GM23338 (cell line): ENCODE measurements at regions not wholly inside any gene's neighbourhood (a gene's known extent, or its start where the extent isn't known, plus 50 kb on each side); places are given as distances from the start of the nearest gene placed in this dataset.

Experiments used
- ATAC-seq: fragments of 200-7000 bp; cut with Tn5 transposase; 3 replicates; pipeline ENCODE4 v1.9.1; 2020
- DNase-seq: peaks from one replicate; pipeline ENCODE4 v3.0.0-alpha.2; 2015; ENCODE audit warnings: low spot score
- H2AFZ ChIP-seq: fragments of 200-600 bp; sonication (generic); 2 replicates; pipeline ENCODE4 v1.8.0; 2016; ENCODE audit warnings: antibody characterized with exemption, mild to moderate bottlenecking, moderate library complexity
- H3F3A ChIP-seq: fragments of 200-600 bp; sonication (generic); replicated peaks from 2 replicates; pipeline ENCODE4 v1.8.0; 2017; ENCODE audit warnings: antibody characterized with exemption, mixed run types, low read depth
- H3K27ac ChIP-seq: fragments of 200-600 bp; sonication (generic); 2 replicates; pipeline ENCODE4 v1.6.1; 2016; ENCODE audit warnings: low read depth
- H3K27me3 ChIP-seq: fragments of 200-600 bp; sonication (generic); 2 replicates; pipeline ENCODE4 v1.8.0; 2016; ENCODE audit warnings: mild to moderate bottlenecking, mixed run types, moderate library complexity; ENCODE audit not compliant: insufficient read depth
- H3K36me3 ChIP-seq: fragments of 200-600 bp; sonication (generic); 2 replicates; pipeline ENCODE4 v1.8.0; 2016; ENCODE audit warnings: mild to moderate bottlenecking; ENCODE audit not compliant: insufficient read depth
- H3K4me1 ChIP-seq: fragments of 200-600 bp; sonication (generic); 2 replicates; pipeline ENCODE4 v1.8.0; 2016; ENCODE audit warnings: mild to moderate bottlenecking, moderate library complexity; ENCODE audit not compliant: insufficient read depth
- H3K4me2 ChIP-seq: fragments of 200-600 bp; sonication (generic); 2 replicates; pipeline ENCODE4 v1.7.1; 2017; ENCODE audit warnings: mixed run types
- H3K4me3 ChIP-seq: fragments of 200-600 bp; sonication (generic); 2 replicates; pipeline ENCODE4 v1.6.1; 2016; ENCODE audit warnings: mixed run types
- H3K79me2 ChIP-seq: fragments of 200-600 bp; sonication (generic); replicated peaks from 2 replicates; pipeline ENCODE4 v1.8.0; 2017; ENCODE audit warnings: mild to moderate bottlenecking; ENCODE audit not compliant: insufficient read depth
- H3K9me2 ChIP-seq: fragments of 200-600 bp; sonication (generic); 2 replicates; pipeline ENCODE4 v1.8.0; 2017; ENCODE audit not compliant: insufficient read depth
- H4K20me1 ChIP-seq: fragments of 200-600 bp; sonication (generic); replicated peaks from 2 replicates; pipeline ENCODE4 v1.8.0; 2017; ENCODE audit warnings: mild to moderate bottlenecking; ENCODE audit not compliant: insufficient read depth
- H3K27ac Mint-ChIP-seq: 2 replicates; pipeline ENCODE4 v1.8.0; 2020; ENCODE audit warnings: inconsistent platforms, mild to moderate bottlenecking, moderate library complexity, mixed read lengths
- H3K27me3 Mint-ChIP-seq: 3 replicates; pipeline ENCODE4 v1.8.0; 2022; ENCODE audit warnings: low read depth, mild to moderate bottlenecking, moderate library complexity, mixed read lengths, inconsistent platforms; ENCODE audit not compliant: insufficient read depth, poor library complexity
- H3K36me3 Mint-ChIP-seq: 3 replicates; pipeline ENCODE4 v1.8.0; 2021; ENCODE audit warnings: low read depth, mild to moderate bottlenecking, inconsistent platforms, moderate library complexity, mixed read lengths
- H3K4me1 Mint-ChIP-seq: 3 replicates; pipeline ENCODE4 v1.8.0; 2020; ENCODE audit warnings: mild to moderate bottlenecking, inconsistent platforms, mixed read lengths
- H3K4me3 Mint-ChIP-seq: 3 replicates; pipeline ENCODE4 v1.8.0; 2021; ENCODE audit warnings: moderate library complexity, mild to moderate bottlenecking, inconsistent platforms, mixed read lengths
- H3K9me3 Mint-ChIP-seq: 3 replicates; pipeline ENCODE4 v1.8.0; 2020; ENCODE audit warnings: moderate library complexity, mild to moderate bottlenecking, inconsistent platforms, mixed read lengths
- CREB1 ChIP-seq: fragments of 250-450 bp; sonication (Bioruptor Pico); IDR thresholded peaks from 2 replicates; pipeline ENCODE4 v1.5.0; 2020; ENCODE audit warnings: low read depth, mild to moderate bottlenecking, moderate library complexity
- ETS1 ChIP-seq: IDR thresholded peaks from 2 replicates; pipeline ENCODE4 v1.6.1; 2016; ENCODE audit warnings: antibody characterized with exemption
- EZH2phosphoT487 ChIP-seq: fragments of 200-600 bp; sonication (generic); IDR thresholded peaks from one replicate; pipeline ENCODE4 v1.8.1; 2018; ENCODE audit warnings: antibody characterized with exemption; ENCODE audit not compliant: unreplicated experiment
- JUNB ChIP-seq: IDR thresholded peaks from one replicate; pipeline ENCODE4 v1.6.1; 2016; ENCODE audit warnings: antibody characterized with exemption; ENCODE audit not compliant: unreplicated experiment
- NANOG ChIP-seq: IDR thresholded peaks from 2 replicates; pipeline ENCODE4 v1.6.1; 2016; ENCODE audit warnings: antibody characterized with exemption, borderline replicate concordance
- POLR2AphosphoS5 ChIP-seq: IDR thresholded peaks from 2 replicates; pipeline ENCODE4 v1.6.1; 2016; ENCODE audit warnings: antibody characterized with exemption, low read depth
- REST ChIP-seq: IDR thresholded peaks from one replicate; pipeline ENCODE4 v1.6.1; 2018; ENCODE audit warnings: antibody characterized with exemption; ENCODE audit not compliant: unreplicated experiment
- ZNF114 ChIP-seq: fragments of 250-450 bp; sonication (Bioruptor Pico); IDR thresholded peaks from 2 replicates; pipeline ENCODE4 v1.5.0; 2020; ENCODE audit warnings: mild to moderate bottlenecking, moderate library complexity
- ZNF331 ChIP-seq: fragments of 250-450 bp; sonication (Bioruptor Pico); IDR thresholded peaks from 2 replicates; pipeline ENCODE4 v1.5.0; 2020; ENCODE audit warnings: low read depth, mild to moderate bottlenecking, moderate library complexity
- TF ChIP-seq, protein P1 (sequence below), 2 experiments: fragments of 200-600 bp in 1 of 2; sonication (generic) in 1 of 2; conservative IDR thresholded peaks; 2 replicates each; pipeline versions ENCODE4 v1.5.1 to v1.6.1; 2016 to 2017; ENCODE audit warnings: antibody characterized with exemption in 2 of 2, low read depth in 2 of 2, mild to moderate bottlenecking in 2 of 2, moderate library complexity in 1 of 2

GRCh38 chr5:98064118-98064685 lies 709.3 kb upstream of the RGMB start:
- ATAC-seq (no peak), DNase-seq (no peak)
- H3K27ac Mint-ChIP-seq, result no peak overlapping the region
- Histone ChIP-seq H3K27ac (no peak overlapping the region), H3K79me2 (no peaks in the 10 kb centered on the region), H3K4me3 (no peak overlapping the region), H3K4me2 (no peak overlapping the region), H2AFZ (no peak overlapping the region), H3K36me3 (no peaks in the 10 kb centered on the region), H4K20me1 (no peaks in the 10 kb centered on the region), H3K9me2 (no peaks in the 10 kb centered on the region), H3F3A (no peaks in the 10 kb centered on the region), H3K27me3 (no peaks in the 10 kb centered on the region), H3K4me1 (no peaks in the 10 kb centered on the region)
- H3K36me3 Mint-ChIP-seq, result no peaks in the 10 kb centered on the region
- no peaks in the 10 kb centered on the region for H3K9me3 Mint-ChIP-seq
- TF ChIP-seq REST (no peak), EZH2phosphoT487 (no peak), POLR2AphosphoS5 (no peak), NANOG (no peak), JUNB (no peak), ZNF114 (no peak), ETS1 (no peak), CREB1 (CRISPR knock-in tag) (no peak), ZNF331 (no peak)
- TF ChIP-seq, protein P1, sequence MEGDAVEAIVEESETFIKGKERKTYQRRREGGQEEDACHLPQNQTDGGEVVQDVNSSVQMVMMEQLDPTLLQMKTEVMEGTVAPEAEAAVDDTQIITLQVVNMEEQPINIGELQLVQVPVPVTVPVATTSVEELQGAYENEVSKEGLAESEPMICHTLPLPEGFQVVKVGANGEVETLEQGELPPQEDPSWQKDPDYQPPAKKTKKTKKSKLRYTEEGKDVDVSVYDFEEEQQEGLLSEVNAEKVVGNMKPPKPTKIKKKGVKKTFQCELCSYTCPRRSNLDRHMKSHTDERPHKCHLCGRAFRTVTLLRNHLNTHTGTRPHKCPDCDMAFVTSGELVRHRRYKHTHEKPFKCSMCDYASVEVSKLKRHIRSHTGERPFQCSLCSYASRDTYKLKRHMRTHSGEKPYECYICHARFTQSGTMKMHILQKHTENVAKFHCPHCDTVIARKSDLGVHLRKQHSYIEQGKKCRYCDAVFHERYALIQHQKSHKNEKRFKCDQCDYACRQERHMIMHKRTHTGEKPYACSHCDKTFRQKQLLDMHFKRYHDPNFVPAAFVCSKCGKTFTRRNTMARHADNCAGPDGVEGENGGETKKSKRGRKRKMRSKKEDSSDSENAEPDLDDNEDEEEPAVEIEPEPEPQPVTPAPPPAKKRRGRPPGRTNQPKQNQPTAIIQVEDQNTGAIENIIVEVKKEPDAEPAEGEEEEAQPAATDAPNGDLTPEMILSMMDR (conservative IDR thresholded peaks at IDR 0.05; ENCODE audit: low read depth in 2 of 2), result no peak
- no peaks in the 10 kb centered on the region for H3K27me3 Mint-ChIP-seq
- no peak overlapping the region for H3K4me3 Mint-ChIP-seq
- H3K4me1 Mint-ChIP-seq, result peaks cover 8% of the 10 kb centered on the region; the same call in 2 of the 3 replicates
